ENCODE measurements at regions not wholly inside any gene's neighbourhood (a gene's known extent, or its start where the extent isn't known, plus 50 kb on each side); places are given as distances from the start of the nearest gene placed in this dataset.

DNA sequence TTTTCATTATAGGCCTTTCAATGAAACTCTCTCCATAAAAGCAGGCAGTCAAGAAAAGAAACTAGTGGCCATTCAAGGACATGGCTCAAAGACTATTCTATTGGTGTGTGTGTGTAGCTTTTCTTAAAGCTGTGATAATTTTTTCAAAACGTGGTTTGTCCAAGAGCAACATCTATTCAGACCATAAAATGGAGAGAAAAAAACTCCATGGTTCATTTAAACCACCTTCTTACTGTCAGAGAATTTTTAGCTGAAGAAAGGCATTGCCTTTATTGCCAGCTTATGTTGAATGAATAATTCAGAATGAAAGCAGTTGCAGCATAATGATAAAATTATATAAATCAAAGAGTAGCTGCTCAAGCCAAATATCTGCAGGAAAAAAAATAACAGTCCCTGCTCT, 325.5 kb downstream of the PCDH18 start:
- no peak overlapping the region for H3K27ac ChIP-seq
- TF ChIP-seq ZFX (IDR thresholded peaks at IDR 0.05; ENCODE audit: borderline replicate concordance), result no peak
- TF ChIP-seq, protein P1, sequence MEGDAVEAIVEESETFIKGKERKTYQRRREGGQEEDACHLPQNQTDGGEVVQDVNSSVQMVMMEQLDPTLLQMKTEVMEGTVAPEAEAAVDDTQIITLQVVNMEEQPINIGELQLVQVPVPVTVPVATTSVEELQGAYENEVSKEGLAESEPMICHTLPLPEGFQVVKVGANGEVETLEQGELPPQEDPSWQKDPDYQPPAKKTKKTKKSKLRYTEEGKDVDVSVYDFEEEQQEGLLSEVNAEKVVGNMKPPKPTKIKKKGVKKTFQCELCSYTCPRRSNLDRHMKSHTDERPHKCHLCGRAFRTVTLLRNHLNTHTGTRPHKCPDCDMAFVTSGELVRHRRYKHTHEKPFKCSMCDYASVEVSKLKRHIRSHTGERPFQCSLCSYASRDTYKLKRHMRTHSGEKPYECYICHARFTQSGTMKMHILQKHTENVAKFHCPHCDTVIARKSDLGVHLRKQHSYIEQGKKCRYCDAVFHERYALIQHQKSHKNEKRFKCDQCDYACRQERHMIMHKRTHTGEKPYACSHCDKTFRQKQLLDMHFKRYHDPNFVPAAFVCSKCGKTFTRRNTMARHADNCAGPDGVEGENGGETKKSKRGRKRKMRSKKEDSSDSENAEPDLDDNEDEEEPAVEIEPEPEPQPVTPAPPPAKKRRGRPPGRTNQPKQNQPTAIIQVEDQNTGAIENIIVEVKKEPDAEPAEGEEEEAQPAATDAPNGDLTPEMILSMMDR (IDR thresholded peaks at IDR 0.05), result no peak

DNA sequence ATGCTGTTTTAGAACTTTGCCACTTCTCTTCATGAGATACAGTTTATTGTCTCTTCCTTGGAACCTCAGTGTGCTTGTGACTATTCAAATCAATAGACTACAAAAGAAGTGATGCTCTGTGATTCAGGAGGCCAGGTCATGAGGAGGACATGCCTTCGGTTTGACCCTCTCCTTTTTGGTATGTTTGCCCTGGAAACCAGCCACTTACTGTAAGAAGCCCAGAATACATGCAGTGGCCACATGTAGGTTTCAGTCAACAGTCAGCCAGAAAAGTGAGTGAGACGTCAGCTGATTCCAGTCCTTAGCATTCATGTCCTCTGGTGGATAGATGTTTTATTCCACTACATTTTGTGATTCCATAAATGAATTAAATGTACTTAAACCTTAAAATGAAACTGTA, 328.7 kb downstream of the PCDH18 start:
- no peak overlapping the region for H3K27ac ChIP-seq
- TF ChIP-seq ZFX (IDR thresholded peaks at IDR 0.05; ENCODE audit: borderline replicate concordance), result no peak
- TF ChIP-seq, protein P1 (IDR thresholded peaks at IDR 0.05), result no peak

DNA sequence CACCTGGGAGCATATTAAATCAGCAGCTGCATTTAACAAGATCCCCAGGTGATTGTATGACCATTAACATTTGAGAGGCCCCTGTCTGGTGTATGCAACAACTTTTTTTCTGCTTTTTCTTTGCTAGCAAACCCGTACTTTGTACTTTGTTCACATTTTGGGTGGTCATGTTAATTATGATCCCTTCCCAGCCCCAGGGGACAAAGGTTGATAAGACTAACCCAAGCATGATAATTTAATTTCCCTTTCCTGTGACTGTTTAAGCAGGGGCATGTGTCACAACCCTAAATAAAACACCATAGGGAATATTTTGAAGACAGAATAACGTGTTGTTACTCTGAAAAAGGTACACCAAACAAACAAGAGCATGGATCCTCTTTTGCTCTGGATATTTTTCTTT, 332.0 kb downstream of the PCDH18 start:
- H3K27ac ChIP-seq, result no peak overlapping the region
- no peak for TF ChIP-seq ZFX (IDR thresholded peaks at IDR 0.05; ENCODE audit: borderline replicate concordance)
- TF ChIP-seq, protein P1 (IDR thresholded peaks at IDR 0.05), result no peak

DNA sequence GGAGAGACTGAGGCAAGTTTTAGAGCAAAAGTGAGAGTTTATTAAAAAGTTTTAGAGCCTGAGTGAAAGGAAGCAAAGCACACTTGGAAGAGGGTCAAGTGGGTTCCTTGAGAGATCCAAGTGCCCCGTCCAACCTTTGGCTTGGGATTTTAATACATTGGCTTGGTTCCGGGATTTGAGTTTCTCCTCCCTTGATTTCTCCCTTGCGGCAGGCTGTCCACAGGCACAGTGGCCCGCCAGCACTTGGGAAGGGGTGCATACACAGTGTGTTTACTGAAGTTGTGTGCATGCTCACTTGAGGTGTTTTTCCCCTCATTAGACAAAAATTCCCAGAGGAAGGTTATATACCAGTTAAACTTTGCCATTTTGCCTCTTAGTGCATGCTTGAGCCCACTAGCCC, 333.5 kb downstream of the PCDH18 start:
- no peak for TF ChIP-seq ZFX (IDR thresholded peaks at IDR 0.05; ENCODE audit: borderline replicate concordance)
- TF ChIP-seq, protein P1 (IDR thresholded peaks at IDR 0.05), result no peak
- H3K27ac ChIP-seq, result no peak overlapping the region

DNA sequence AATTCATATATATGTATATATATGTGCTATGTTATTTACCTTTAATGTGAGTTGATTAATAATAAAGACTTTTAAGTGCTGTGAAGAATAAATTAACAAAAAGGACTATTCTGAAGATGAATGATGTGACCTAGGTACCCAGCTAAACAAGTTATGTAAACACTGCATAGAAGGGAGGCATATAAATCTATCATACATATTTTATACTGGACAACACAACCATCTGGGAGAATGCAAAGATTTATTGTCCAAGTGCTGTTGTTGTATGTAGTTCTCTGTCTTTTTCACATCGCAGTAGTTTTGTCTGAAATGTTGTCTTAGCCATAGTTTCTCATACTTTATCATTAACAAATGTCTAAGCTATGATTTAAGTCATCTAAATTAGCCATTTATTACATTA, 337.6 kb downstream of the PCDH18 start:
- no peak overlapping the region for H3K27ac ChIP-seq
- TF ChIP-seq, protein P1 (IDR thresholded peaks at IDR 0.05), result no peak
- TF ChIP-seq ZFX (IDR thresholded peaks at IDR 0.05; ENCODE audit: borderline replicate concordance), result no peak

DNA sequence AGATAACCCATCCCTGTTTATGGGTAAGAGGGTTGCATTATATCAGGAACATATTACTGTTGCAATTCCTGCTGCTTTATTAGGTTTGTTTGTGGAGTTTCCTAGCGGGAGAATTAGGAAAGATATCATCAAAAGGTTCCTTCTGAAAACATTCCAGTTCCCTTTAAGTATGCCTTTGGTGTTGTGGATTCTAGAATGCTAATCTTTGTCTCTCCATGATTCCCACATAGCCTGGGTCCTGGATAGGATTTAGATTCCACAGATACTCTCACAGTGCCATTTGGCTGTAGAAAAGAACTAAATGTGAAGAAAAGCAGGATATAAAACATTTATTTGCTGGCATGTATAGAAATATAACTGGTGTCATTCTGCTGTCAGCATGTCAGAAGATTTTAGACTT, 338.7 kb downstream of the PCDH18 start:
- TF ChIP-seq ZFX (IDR thresholded peaks at IDR 0.05; ENCODE audit: borderline replicate concordance), result no peak
- TF ChIP-seq, protein P1 (IDR thresholded peaks at IDR 0.05), result no peak
- no peak overlapping the region for H3K27ac ChIP-seq

DNA sequence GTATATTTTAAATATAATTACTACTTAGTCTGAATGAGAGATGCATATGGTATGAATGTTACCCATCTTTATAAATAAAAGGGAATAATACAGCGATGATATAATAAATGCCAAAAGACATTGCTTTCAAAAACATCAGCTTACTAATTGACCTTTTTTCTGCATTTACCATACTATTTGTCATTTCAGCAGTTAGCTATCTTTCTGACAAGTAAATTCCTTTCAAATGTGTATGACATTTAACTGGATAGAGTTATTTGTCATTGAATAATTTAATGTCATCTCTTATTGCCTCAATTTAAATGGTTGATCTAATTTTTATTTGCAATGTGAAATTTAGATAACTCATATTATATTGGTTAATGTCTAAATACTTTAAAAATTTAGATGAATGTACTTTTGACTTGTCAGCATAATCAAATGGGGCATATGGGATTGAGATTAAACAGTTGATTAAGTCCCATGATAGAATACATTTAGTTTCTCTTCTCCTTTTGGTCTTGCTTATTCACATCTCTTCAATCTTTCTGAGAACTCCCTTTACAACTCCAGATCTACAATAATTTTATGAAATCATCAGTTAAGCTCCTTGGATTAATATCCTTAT, 350.9 kb downstream of the PCDH18 start:
- no peak overlapping the region for H3K27ac ChIP-seq
- no peak for TF ChIP-seq ZFX (IDR thresholded peaks at IDR 0.05; ENCODE audit: borderline replicate concordance)
- TF ChIP-seq, protein P1 (IDR thresholded peaks at IDR 0.05), result no peak
